NB4 (cell line): ENCODE measurements at regions not wholly inside any gene's neighbourhood (a gene's known extent, or its start where the extent isn't known, plus 50 kb on each side); places are given as distances from the start of the nearest gene placed in this dataset.
"Not testable (repeated sequence)": the region's sequence is repeated elsewhere in the genome, so short reads cannot be mapped to it uniquely, and the experiment has no call there.

Experiments
- DNase-seq: peaks from one replicate; pipeline ENCODE4 v3.0.0; 2010; ENCODE audit warnings: low read depth
- H3K4me3 ChIP-seq: one replicate; pipeline ENCODE4 v1.5.1; 2011; ENCODE audit warnings: mild to moderate bottlenecking, low read depth, low read length, moderate library complexity
- CTCF ChIP-seq: IDR thresholded peaks from one replicate; pipeline ENCODE4 v1.5.1; 2012; ENCODE audit warnings: low read depth, low read length
- MAX ChIP-seq: IDR thresholded peaks from 2 replicates; pipeline ENCODE4 v1.6.1; 2011; ENCODE audit warnings: low read depth, low read length
- MYC ChIP-seq: IDR thresholded peaks from 2 replicates; pipeline ENCODE4 v1.6.1; 2011; ENCODE audit warnings: low read depth, low read length
- POLR2A ChIP-seq: IDR thresholded peaks from 2 replicates; pipeline ENCODE4 v1.6.1; 2011; ENCODE audit warnings: mild to moderate bottlenecking; ENCODE audit not compliant: insufficient read length; ENCODE audit errors: extremely low read depth

GRCh38 chr2:228519561-228519960 lies 338.1 kb upstream of the SPHKAP start:
- TF ChIP-seq POLR2A (no peak), MAX (no peak), MYC (no peak), CTCF (no peak)
- no peak for DNase-seq

DNA sequence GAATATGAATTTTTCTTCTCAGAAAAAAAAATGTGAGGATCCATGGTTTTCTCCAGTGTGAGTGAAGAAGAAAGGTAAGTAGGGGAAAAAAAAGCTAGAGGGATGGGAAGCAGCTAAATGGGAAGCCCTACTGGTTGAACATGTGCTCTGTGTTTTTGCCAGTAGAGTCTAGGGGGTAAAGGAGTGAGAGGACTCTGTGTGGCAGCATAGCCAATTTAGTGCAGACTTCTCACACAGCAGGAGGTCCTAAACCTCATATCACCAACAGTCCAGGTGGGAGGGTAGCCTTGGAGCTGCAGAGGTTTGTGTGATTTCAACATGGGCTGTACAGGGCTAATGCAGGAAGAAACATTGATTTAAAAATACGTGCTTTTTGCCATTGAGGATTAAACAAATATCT lies 334.5 kb upstream of the SPHKAP start:
- no peak overlapping the region for H3K4me3 ChIP-seq
- TF ChIP-seq MYC (no peak), CTCF (no peak), POLR2A (no peak), MAX (no peak)
- no peak for DNase-seq

More at GRCh38 chr2:228519561-228519960, 338.1 kb upstream of the SPHKAP start:
- H3K4me3 ChIP-seq = no peak overlapping the region

DNA sequence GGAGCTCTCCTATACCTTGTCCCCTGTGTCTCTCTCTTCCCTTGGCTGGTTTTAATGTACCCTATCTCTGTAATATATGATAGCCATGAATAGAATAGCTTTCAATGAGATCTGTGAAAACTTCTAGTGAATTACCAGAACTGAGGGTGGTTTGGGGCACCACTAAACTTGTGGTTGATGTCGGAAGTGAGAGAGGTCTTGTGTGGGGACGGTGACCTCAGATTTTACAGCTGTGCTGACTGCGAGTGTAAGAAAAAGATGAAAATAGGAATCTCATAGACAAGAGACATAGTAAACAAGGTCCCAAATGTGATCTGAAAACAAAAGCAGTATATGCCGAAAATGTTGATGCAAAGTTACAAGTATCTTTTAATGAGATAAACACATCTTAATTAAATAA lies 332.0 kb upstream of the SPHKAP start:
- not testable (repeated sequence) for DNase-seq, H3K4me3 ChIP-seq

- TF ChIP-seq POLR2A = no peak
- no peak for TF ChIP-seq MAX
- TF ChIP-seq CTCF = no peak
- TF ChIP-seq MYC = no peak
- no peak overlapping the region for H3K4me3 ChIP-seq
- DNase-seq = no peak
These were observed 327.5 kb upstream of the SPHKAP start for GRCh38 chr2:228509021-228509420.

- no peak overlapping the region for H3K4me3 ChIP-seq
- no peak for TF ChIP-seq MAX
- TF ChIP-seq MYC = no peak
- no peak for TF ChIP-seq POLR2A
- no peak for TF ChIP-seq CTCF
- no peak for DNase-seq
These were observed 326.4 kb upstream of the SPHKAP start for GRCh38 chr2:228507870-228508269.

GRCh38 chr2:228507231-228507824 lies 325.8 kb upstream of the SPHKAP start:
- no peak for DNase-seq
- TF ChIP-seq MAX = no peak
- TF ChIP-seq CTCF = no peak
- TF ChIP-seq MYC = no peak
- no peak for TF ChIP-seq POLR2A
- H3K4me3 ChIP-seq = no peak overlapping the region
